HCT116 (cell line): ENCODE measurements at regions not wholly inside any gene's neighbourhood (a gene's known extent, or its start where the extent isn't known, plus 50 kb on each side); places are given as distances from the start of the nearest gene placed in this dataset.

Experiments used
- ATAC-seq: fragments of 200-7000 bp; cut with Tn5 transposase; 2 replicates; pipeline ENCODE4 v1.9.1; 2020; ENCODE audit warnings: mild to moderate bottlenecking, moderate library complexity
- BruUV-seq: library from RNA; stranded (reverse); fragments of 400-500 nt; replicated peaks from 2 replicates; lab custom pipeline; 2021; lab: Mats Ljungman, UMichigan
- CTCF ChIA-PET: fragments of 300-600 bp; sonication (Branson Sonifier 250); formaldehyde crosslinking; loops from one replicate; lab custom pipeline; 2021; ENCODE audit warnings: antibody characterized with exemption; lab: Charles Lee
- POLR2A ChIA-PET: fragments of 300-600, 350-600 bp; sonication (Branson Sonifier 250); formaldehyde crosslinking; loops from one replicate; lab custom pipeline; 2021; ENCODE audit warnings: antibody characterized with exemption; lab: Charles Lee
- RAD21 ChIA-PET, 2 experiments: fragments of 300-600 bp; sonication (Branson Sonifier 250); formaldehyde crosslinking; loops; one replicate each; lab custom pipeline; 2023; ENCODE audit warnings: low total read pairs in 2 of 2; ENCODE audit not compliant: uncharacterized antibody in 2 of 2, unreplicated experiment in 2 of 2, low non-redundant PET in 1 of 2; lab: Charles Lee
- DNase-seq: peaks from one replicate; pipeline ENCODE4 v3.0.0-alpha.2; 2010; ENCODE audit warnings: low read depth, low spot score
- H2AFZ ChIP-seq: fragments of 200-600 bp; shearing (Covaris generic), sonication (generic); 2 replicates; pipeline ENCODE4 v1.6.1; 2017; ENCODE audit warnings: low read depth, mixed run types, mixed read lengths, antibody characterized with exemption, low read length; ENCODE audit not compliant: poor library complexity, severe bottlenecking
- H3K27ac ChIP-seq: 2 replicates; pipeline ENCODE4 v1.5.1; 2012; ENCODE audit warnings: low read depth, low read length
- H3K27me3 ChIP-seq: fragments of 200-600 bp; sonication (generic); 2 replicates; pipeline ENCODE4 v1.6.1; 2016; ENCODE audit warnings: mixed run types, low read length, mixed read lengths; ENCODE audit not compliant: insufficient read depth
- H3K36me3 ChIP-seq, 2 experiments: fragments of 200-500 bp in 1 of 2; fragments of 200-600 bp in 1 of 2; sonication (Bioruptor generic) in 1 of 2; sonication (generic) in 1 of 2; 2 replicates each; pipeline versions ENCODE4 v1.5.1 to v1.6.1; 2014 to 2016; ENCODE audit warnings: low read length in 2 of 2, inconsistent platforms in 1 of 2, mixed read lengths in 1 of 2, mixed run types in 1 of 2; ENCODE audit not compliant: insufficient read depth in 2 of 2, control insufficient read depth in 1 of 2
- H3K4me1 ChIP-seq, 2 experiments: fragments of 200-600 bp in 1 of 2; sonication (generic) in 1 of 2; 2 replicates each; pipeline versions ENCODE4 v1.5.1 to v1.6.1; 2012 to 2017; ENCODE audit warnings: low read length in 2 of 2, inconsistent platforms in 1 of 2, mild to moderate bottlenecking in 1 of 2, mixed read lengths in 1 of 2, mixed run types in 1 of 2, moderate library complexity in 1 of 2; ENCODE audit not compliant: insufficient read depth in 2 of 2, control insufficient read depth in 1 of 2
- H3K4me2 ChIP-seq: fragments of 200-600 bp; sonication (generic); 2 replicates; pipeline ENCODE4 v1.6.1; 2017; ENCODE audit warnings: mixed run types, low read length, mixed read lengths
- H3K4me3 ChIP-seq, 2 experiments: fragments of 200-600 bp in 1 of 2; sonication (generic) in 1 of 2; replicated peaks in 1 of 2; 2 replicates each; pipeline ENCODE4 v1.5.1; 2011 to 2016; ENCODE audit warnings: low read length in 2 of 2, control low read depth in 1 of 2, low read depth in 1 of 2, mild to moderate bottlenecking in 1 of 2, mixed read lengths in 1 of 2, mixed run types in 1 of 2
- H3K79me2 ChIP-seq: fragments of 200-600 bp; sonication (generic); 2 replicates; pipeline ENCODE4 v1.6.1; 2017; ENCODE audit warnings: mild to moderate bottlenecking, mixed run types, low read length, moderate library complexity, mixed read lengths; ENCODE audit not compliant: insufficient read depth
- H3K9ac ChIP-seq: fragments of 200-600 bp; sonication (generic); 2 replicates; pipeline ENCODE4 v1.6.1; 2016; ENCODE audit warnings: low read length, mixed read lengths
- H3K9me2 ChIP-seq: fragments of 200-600 bp; sonication (generic), shearing (Covaris generic); 2 replicates; pipeline ENCODE4 v1.6.1; 2017; ENCODE audit warnings: mixed run types, mild to moderate bottlenecking, moderate library complexity; ENCODE audit not compliant: insufficient read depth
- H3K9me3 ChIP-seq, 2 experiments: fragments of 200-500 bp in 1 of 2; fragments of 200-600 bp in 1 of 2; sonication (Bioruptor generic) in 1 of 2; sonication (generic) in 1 of 2; 2 replicates each; pipeline ENCODE4 v1.6.1; 2014 to 2017; ENCODE audit warnings: low read length in 2 of 2, mixed read lengths in 2 of 2, inconsistent platforms in 1 of 2, low read depth in 1 of 2, mild to moderate bottlenecking in 1 of 2, mixed run types in 1 of 2, moderate library complexity in 1 of 2; ENCODE audit not compliant: control insufficient read depth in 1 of 2, insufficient read depth in 1 of 2
- H4K20me1 ChIP-seq: fragments of 200-600 bp; sonication (generic), shearing (Covaris generic); 2 replicates; pipeline ENCODE4 v1.6.1; 2017; ENCODE audit warnings: mixed run types, mild to moderate bottlenecking, moderate library complexity; ENCODE audit not compliant: insufficient read depth
- CBX3 ChIP-seq: IDR thresholded peaks from 2 replicates; pipeline ENCODE4 v1.6.1; 2012; ENCODE audit warnings: low read depth
- CEBPB ChIP-seq: IDR thresholded peaks from 2 replicates; pipeline ENCODE4 v1.6.1; 2012; ENCODE audit warnings: low read depth
- EGR1 ChIP-seq: IDR thresholded peaks from 2 replicates; pipeline ENCODE4 v1.6.1; 2012; ENCODE audit warnings: low read depth
- ELF1 ChIP-seq: IDR thresholded peaks from 2 replicates; pipeline ENCODE4 v1.6.1; 2012; ENCODE audit warnings: low read depth, borderline replicate concordance
- EZH2 ChIP-seq: fragments of 200-600 bp; sonication (generic); IDR thresholded peaks from 2 replicates; pipeline ENCODE4 v1.6.1; 2017; ENCODE audit warnings: antibody characterized with exemption, mixed run types
- FOSL1 ChIP-seq: IDR thresholded peaks from 2 replicates; pipeline ENCODE4 v1.6.1; 2012; ENCODE audit warnings: low read depth
- POLR2AphosphoS5 ChIP-seq: IDR thresholded peaks from 2 replicates; pipeline ENCODE4 v1.6.1; 2011; ENCODE audit warnings: mild to moderate bottlenecking, low read depth, low read length, moderate library complexity
- RAD21 ChIP-seq: IDR thresholded peaks from 2 replicates; pipeline ENCODE4 v1.6.1; 2012; ENCODE audit warnings: low read depth, mild to moderate bottlenecking
- SP1 ChIP-seq: IDR thresholded peaks from 2 replicates; pipeline ENCODE4 v1.6.1; 2012; ENCODE audit warnings: low read depth
- SRF ChIP-seq: IDR thresholded peaks from 2 replicates; pipeline ENCODE4 v1.6.1; 2012; ENCODE audit warnings: low read depth
- TCF7L2 ChIP-seq: IDR thresholded peaks from 2 replicates; pipeline ENCODE4 v1.7.0; 2011; ENCODE audit warnings: borderline replicate concordance, inconsistent platforms; ENCODE audit not compliant: insufficient read depth, insufficient read length; ENCODE audit errors: extremely low read depth
- YY1 ChIP-seq: IDR thresholded peaks from 2 replicates; pipeline ENCODE4 v1.6.1; 2011; ENCODE audit warnings: low read length, low read depth, moderate library complexity, mild to moderate bottlenecking; ENCODE audit not compliant: insufficient replicate concordance; ENCODE audit errors: extremely low read depth
- ZNF274 ChIP-seq: fragments of 200-500 bp; sonication (Bioruptor generic); IDR thresholded peaks from 2 replicates; pipeline ENCODE4 v1.6.1; 2014; ENCODE audit warnings: mild to moderate bottlenecking, low read depth, low read length, inconsistent platforms
- intact Hi-C: fragments of 100-400 bp; cut with micrococcal nuclease; formaldehyde crosslinking; loops from 2 replicates; pipeline ENCODE4 v1.10.0; 2022
- TF ChIP-seq, protein P1 (sequence below): IDR thresholded peaks from 2 replicates; pipeline ENCODE4 v1.6.1; 2012; ENCODE audit warnings: low read depth

DNA sequence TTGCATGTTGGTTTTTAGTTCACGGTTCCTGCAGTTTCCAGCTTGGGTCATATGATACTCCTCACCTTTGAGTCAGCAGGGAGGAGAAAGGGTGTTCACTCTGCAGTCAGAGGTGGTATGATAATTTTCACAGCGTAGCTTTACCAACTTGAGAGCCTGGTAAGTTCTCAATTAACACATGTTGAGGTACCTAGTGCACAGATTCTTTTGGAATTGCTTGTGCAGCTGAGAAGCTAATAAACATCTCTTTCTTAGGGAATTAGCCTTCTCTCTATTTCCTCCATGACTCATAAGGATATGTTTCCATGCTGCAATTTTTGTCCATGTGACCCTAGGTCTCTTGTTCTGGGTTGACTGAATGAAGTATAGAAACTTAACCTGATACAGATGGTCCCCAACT, 166.6 kb downstream of the KIF20B start (continued):
- TF ChIP-seq, protein P1, sequence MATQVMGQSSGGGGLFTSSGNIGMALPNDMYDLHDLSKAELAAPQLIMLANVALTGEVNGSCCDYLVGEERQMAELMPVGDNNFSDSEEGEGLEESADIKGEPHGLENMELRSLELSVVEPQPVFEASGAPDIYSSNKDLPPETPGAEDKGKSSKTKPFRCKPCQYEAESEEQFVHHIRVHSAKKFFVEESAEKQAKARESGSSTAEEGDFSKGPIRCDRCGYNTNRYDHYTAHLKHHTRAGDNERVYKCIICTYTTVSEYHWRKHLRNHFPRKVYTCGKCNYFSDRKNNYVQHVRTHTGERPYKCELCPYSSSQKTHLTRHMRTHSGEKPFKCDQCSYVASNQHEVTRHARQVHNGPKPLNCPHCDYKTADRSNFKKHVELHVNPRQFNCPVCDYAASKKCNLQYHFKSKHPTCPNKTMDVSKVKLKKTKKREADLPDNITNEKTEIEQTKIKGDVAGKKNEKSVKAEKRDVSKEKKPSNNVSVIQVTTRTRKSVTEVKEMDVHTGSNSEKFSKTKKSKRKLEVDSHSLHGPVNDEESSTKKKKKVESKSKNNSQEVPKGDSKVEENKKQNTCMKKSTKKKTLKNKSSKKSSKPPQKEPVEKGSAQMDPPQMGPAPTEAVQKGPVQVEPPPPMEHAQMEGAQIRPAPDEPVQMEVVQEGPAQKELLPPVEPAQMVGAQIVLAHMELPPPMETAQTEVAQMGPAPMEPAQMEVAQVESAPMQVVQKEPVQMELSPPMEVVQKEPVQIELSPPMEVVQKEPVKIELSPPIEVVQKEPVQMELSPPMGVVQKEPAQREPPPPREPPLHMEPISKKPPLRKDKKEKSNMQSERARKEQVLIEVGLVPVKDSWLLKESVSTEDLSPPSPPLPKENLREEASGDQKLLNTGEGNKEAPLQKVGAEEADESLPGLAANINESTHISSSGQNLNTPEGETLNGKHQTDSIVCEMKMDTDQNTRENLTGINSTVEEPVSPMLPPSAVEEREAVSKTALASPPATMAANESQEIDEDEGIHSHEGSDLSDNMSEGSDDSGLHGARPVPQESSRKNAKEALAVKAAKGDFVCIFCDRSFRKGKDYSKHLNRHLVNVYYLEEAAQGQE, result no peak
- no peak for TF ChIP-seq POLR2AphosphoS5
- peak; percentile 46; the same call in 1 of the 2 replicates for TF ChIP-seq SP1
- peak; percentile 55 for TF ChIP-seq CEBPB
- TF ChIP-seq YY1, result no peak
- peak; percentile 24; the same call in 1 of the 2 replicates for TF ChIP-seq SRF
- no peak for TF ChIP-seq ZNF274
- TF ChIP-seq CBX3, result no peak; the same call in 1 of the 2 replicates
- TF ChIP-seq EZH2, result no peak
- no peak for TF ChIP-seq ELF1
- no peak for TF ChIP-seq EGR1
- no peak for TF ChIP-seq TCF7L2
- peak; percentile 68 for TF ChIP-seq FOSL1

DNA sequence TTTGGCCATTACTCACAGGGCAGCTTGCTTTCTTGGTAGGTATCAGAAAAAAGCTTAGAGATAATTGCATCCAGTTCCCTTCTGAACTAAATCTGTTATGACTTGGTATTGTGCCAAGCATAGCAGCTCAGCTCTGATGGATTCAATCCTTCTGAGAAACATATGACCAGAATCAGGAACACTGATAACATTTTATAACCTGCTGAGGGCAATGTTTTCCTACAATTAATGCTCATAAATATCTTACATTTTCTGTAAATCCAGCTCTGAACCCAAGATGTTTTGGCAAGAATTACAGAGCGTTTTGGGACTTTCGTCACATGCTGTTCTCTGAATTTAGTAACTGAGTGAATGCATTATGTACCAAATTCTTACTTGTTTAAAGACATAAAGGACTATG, 167.8 kb downstream of the KIF20B start:
- DNase-seq (no peak), ATAC-seq (no peak)
- Histone ChIP-seq H3K79me2 (no peaks in the 10 kb centered on the region), H3K4me1 (peaks cover 9 to 15% of the 10 kb centered on the region in 2 experiments; a peak in 3 of 4 replicates), H3K4me2 (no peak overlapping the region), H3K36me3 (no peaks in the 10 kb centered on the region), H3K9ac (no peak overlapping the region), H3K27me3 (no peaks in the 10 kb centered on the region), H3K9me3 (no peaks in the 10 kb centered on the region), H3K9me2 (no peaks in the 10 kb centered on the region), H3K27ac (no peak overlapping the region), H4K20me1 (no peaks in the 10 kb centered on the region), H3K4me3 (no peak overlapping the region)
- BruUV-seq, result no TSS peak
- RAD21 ChIA-PET, result interaction anchor here in 1 of 2 experiments (0.5 kb wide), 1 partner anchor 218 kb away, joined by 3 read pairs; no protein-coding TSS in a partner anchor
- intact Hi-C loops, result no loop called here
- POLR2A ChIA-PET, result no interaction called here
- TF ChIP-seq RAD21, result peak; percentile 19; the same call in 1 of the 2 replicates
- no peak for TF ChIP-seq CBX3
- no peak for TF ChIP-seq EGR1
- no peak for TF ChIP-seq POLR2AphosphoS5
- TF ChIP-seq ELF1, result no peak
- TF ChIP-seq ZNF274, result no peak
- TF ChIP-seq, all 23 proteins: peak for 1
- H2AFZ ChIP-seq, result no peak overlapping the region
- CTCF ChIA-PET, result no interaction called here
